GM18861 (cell line): ENCODE measurements at regions not wholly inside any gene's neighbourhood (a gene's known extent, or its start where the extent isn't known, plus 50 kb on each side); places are given as distances from the start of the nearest gene placed in this dataset.
"Not testable (repeated sequence)": the region's sequence is repeated elsewhere in the genome, so short reads cannot be mapped to it uniquely, and the experiment has no call there.

Experiments used
- ATAC-seq: cut with Tn5 transposase; IDR thresholded peaks from one replicate; pipeline ENCODE4 v1.9.1; 2021; ENCODE audit not compliant: unreplicated experiment

DNA sequence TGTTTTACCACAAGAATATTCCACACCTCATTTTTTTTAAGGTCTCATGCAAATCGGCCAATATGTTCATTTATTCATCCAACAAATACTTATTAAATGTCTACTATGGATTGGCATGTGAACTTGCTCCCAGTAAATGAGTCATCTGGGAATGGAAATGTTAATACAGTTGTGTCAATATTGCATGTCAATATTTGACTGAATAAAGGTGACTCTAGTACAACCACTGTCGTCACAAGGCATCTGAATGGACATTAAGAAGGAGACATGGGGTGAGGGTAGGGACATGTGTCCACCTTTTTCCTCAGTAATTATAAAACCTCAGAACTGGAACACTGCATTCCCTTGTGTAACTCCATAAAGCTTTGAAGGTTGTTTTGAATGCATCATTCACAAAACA, 365.4 kb downstream of the ADCYAP1 start:
- no peak for ATAC-seq

- no peak for ATAC-seq
Observed at GRCh38 chr18:1273469-1273868, 368.8 kb downstream of the ADCYAP1 start.

DNA sequence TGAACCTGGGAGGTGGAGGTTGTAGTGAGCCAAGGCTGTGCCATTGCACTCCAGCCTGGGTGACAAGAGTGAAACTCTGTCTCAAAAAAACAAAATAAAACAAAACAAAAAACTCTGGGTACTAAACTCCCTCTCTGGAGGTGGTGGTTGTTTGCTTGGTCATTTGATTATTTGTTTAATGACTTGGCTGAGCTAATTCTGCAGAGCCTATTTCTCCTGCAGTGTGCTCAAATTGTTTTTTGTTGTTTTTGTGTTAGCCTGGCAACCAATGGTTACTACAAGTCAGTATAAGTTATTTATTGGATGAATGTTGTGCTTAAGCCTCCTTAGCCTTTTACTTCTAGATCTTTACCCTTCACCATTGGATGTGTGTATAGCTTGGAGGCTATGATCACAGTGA, 387.5 kb downstream of the ADCYAP1 start:
- ATAC-seq = no peak

- ATAC-seq = no peak
Observed at GRCh38 chr18:1294229-1294628, 389.6 kb downstream of the ADCYAP1 start.

DNA sequence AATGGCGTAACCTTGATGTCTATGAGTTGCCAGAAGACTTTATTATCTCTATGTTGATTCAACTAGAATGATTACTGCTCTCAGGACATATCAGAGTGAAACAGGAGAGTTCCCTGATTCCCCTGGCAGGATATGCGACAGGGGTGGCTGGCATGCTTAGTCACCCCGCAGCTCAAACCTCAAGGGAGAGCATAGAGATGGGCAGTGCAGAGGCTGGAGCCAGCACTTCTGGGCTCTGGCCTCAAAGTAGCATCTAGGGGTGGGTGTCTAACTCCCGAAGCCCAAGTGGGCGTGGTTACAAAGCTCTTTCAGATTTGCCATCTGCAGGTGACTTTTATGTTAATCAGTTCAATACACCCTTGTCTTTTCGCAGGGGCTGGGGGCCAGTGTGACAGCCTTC, 391.6 kb downstream of the ADCYAP1 start:
- no peak for ATAC-seq

- no peak for ATAC-seq
Observed at GRCh38 chr18:1302861-1303260, 398.2 kb downstream of the ADCYAP1 start.

DNA sequence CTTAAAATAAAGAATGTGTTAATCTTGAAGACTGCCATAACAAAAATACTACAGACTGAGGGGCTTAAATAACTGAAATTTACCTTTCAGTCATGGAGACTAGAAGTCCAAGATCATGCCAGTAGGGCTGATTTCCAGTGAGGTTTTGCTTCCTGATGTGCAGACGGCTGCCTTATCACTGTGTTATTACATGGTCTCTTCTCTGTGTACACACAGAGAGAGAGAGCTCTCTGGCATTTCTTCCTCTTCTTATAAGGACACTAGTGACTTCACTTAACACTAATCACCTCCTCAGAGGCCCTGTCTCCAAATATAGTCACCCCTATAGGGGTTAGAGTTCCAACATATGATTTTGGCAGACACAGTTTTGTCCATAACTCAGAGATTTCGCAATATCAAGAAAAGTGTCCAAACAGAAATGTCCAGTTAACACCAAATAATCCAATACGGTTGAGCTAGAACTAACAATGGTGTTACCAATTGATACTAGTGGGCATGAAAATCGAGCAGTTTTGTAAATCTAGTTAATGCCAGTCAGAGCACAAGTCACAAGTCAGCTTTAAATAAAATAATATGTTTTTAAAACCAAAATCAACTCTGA, 399.8 kb downstream of the ADCYAP1 start:
- ATAC-seq = no peak

DNA sequence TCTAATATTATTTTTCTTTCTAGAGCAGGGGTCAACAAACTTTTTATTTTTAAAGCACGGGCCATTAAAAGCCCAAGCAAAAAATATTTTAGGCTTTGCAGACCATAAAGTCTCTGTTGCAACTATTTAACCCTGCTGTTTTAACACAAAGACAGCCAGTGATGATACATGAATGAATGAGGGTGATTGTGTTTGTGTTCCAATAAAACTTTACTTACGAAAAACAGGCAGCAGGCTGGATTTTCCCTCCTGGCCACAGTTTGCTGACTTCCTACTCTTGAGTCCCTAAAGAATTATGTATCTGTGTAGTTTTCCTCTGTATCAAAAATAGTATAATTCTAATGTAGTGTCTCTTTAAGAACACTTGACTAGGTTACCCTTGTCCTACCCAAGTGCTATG, 402.0 kb downstream of the ADCYAP1 start:
- no peak for ATAC-seq

DNA sequence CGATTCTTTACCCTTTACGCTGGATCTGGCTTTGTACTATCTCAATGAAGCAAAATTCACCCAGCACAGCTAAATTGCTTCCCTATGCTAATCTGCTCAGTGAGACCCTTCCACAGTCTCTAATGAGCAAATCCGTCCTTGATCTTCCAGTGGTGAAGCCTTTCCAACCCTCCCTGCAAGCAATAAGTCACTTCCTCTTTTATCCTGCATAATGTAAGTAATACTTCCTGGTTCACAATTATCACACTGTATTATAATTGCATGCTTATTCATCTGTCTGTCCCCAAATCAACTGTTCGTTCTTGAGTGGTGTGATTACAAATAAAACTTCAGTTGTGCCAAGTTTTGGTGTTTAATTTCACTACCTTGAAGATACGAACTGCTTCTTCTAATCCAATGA, 404.0 kb downstream of the ADCYAP1 start:
- ATAC-seq = no peak

GRCh38 chr18:1311376-1311775, 406.7 kb downstream of the ADCYAP1 start:
- no peak for ATAC-seq

DNA sequence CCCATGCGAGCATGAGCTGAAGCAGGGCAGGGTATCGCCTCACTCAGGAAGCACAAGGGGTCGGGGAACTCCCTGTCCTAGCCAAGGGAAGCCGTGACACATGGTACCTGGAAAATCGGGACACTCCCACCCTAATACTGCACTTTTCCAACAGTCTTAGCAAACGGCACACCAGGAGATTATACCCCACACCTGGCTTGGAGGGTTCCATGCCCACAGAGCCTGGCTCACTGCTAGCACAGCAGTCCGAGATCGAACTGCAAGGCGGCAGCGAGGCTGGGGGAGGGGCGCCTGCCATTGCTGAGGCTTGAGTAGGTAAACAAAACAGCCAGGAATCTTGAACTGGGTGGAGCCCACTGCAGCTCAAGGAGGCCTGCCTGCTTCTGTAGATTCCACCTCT, 430.7 kb downstream of the ADCYAP1 start:
- ATAC-seq = not testable (repeated sequence)

- no peak for ATAC-seq
Observed at GRCh38 chr18:1350931-1351450, 446.3 kb downstream of the ADCYAP1 start.

GRCh38 chr18:1353025-1353424, 448.4 kb downstream of the ADCYAP1 start:
- no peak for ATAC-seq

DNA sequence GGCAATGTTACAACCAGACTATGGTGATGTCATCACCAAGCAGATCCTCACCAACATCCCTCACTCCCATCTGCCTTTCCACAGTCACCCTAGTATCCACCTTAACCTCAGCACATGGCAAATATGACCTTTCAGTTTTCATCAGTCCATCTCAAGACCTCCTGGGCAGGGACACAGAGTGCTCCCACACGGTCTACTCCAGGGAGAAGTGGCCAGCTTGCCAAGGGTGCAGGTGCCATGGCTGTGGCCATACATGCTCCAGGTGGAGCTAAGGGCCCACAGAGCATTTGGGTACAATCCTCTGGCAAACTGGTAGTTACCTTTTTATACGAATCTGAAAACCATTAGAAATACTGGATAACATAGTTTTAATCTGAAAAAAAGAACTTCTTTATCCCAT, 453.1 kb downstream of the ADCYAP1 start:
- no peak for ATAC-seq

GRCh38 chr18:1361936-1362335, 457.3 kb downstream of the ADCYAP1 start:
- ATAC-seq = no peak

DNA sequence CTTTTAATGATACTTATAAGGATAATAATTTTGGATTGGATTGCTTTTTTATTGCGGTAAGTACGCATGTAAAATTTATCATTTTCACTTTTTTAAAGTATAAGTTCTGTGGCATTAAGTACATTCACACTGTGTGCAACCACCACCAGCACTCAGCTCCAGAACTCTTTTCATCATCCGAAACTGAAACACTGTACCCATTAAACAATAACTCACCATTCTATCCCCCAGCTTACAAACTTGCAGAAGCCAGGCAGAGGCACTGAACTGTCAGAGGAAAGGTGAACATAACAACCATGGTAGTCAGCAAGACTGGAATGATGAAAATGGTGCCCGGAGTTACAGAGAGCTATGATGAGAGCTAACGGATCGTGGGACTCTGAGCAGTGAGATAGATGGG, 465.9 kb downstream of the ADCYAP1 start:
- no peak for ATAC-seq

- no peak for ATAC-seq
Observed at GRCh38 chr18:1371724-1372123, 467.1 kb downstream of the ADCYAP1 start.

- no peak for ATAC-seq
Observed at GRCh38 chr18:1383465-1383864, 478.8 kb downstream of the ADCYAP1 start.

GRCh38 chr18:1388468-1388867, 483.8 kb downstream of the ADCYAP1 start:
- ATAC-seq = not testable (repeated sequence)

- ATAC-seq = no peak
Observed at GRCh38 chr18:1392046-1392445, 487.4 kb downstream of the ADCYAP1 start.

- no peak for ATAC-seq
Observed at GRCh38 chr18:1392865-1393734, 488.4 kb downstream of the ADCYAP1 start.

DNA sequence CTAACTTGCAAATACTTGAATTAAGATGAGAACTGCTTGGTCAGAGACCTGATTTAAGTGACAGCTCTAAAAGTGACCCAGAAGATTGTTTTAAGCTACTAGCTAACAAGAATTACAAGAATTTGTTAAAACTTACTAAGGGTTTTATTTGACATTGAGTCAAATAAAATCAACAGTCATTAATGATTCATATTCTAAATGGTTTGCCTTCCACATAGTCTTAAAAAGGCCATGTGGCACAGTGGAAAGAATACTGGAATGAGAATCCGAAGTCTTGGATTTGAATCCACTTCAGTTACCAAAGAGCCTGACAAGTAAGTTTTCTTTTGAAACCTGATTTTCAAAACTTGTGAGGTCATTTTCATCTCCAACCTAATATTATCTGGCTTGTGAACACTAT, 489.3 kb downstream of the ADCYAP1 start:
- ATAC-seq = no peak
